Testis (tissue), 2 donors: ENCODE measurements at regions not wholly inside any gene's neighbourhood (a gene's known extent, or its start where the extent isn't known, plus 50 kb on each side); places are given as distances from the start of the nearest gene placed in this dataset.

Experiments
- POLR2A ChIP-seq: fragments of 450-650 bp; IDR thresholded peaks from one replicate; pipeline ENCODE4 v1.6.1; 2017; ENCODE audit warnings: antibody characterized with exemption, mild to moderate bottlenecking, moderate library complexity
- TF ChIP-seq, protein P1 (sequence below), 3 experiments: fragments of 450-650 bp in 2 of 3; fragments of 200-600 bp in 1 of 3; sonication (generic) in 1 of 3; IDR thresholded peaks; one replicate each; pipeline ENCODE4 v1.5.1; 2016 to 2019; ENCODE audit warnings: antibody characterized with exemption in 3 of 3, mild to moderate bottlenecking in 2 of 3, moderate library complexity in 1 of 3

DNA sequence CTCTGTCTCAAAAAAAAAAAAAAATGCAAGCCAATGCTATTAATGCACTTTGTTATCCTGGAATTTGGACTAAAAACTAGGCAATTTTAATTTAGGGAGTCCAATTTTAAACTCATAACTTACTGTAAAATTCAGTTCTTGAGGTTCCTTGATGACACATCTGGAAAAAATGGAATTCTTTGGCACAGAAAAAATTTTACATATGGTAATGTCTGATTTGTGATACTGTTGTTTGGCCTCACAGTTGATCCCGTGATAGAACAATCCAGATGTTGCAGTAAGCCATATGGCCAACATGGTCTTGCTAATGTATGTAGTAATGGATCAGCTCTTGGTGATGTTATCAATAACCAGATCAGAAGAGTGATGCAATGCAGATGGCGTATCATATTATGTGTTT lies 1089.8 kb downstream of the FLRT2 start:
- TF ChIP-seq, protein P1, sequence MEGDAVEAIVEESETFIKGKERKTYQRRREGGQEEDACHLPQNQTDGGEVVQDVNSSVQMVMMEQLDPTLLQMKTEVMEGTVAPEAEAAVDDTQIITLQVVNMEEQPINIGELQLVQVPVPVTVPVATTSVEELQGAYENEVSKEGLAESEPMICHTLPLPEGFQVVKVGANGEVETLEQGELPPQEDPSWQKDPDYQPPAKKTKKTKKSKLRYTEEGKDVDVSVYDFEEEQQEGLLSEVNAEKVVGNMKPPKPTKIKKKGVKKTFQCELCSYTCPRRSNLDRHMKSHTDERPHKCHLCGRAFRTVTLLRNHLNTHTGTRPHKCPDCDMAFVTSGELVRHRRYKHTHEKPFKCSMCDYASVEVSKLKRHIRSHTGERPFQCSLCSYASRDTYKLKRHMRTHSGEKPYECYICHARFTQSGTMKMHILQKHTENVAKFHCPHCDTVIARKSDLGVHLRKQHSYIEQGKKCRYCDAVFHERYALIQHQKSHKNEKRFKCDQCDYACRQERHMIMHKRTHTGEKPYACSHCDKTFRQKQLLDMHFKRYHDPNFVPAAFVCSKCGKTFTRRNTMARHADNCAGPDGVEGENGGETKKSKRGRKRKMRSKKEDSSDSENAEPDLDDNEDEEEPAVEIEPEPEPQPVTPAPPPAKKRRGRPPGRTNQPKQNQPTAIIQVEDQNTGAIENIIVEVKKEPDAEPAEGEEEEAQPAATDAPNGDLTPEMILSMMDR (IDR thresholded peaks at IDR 0.05) = no peak
- TF ChIP-seq POLR2A = no peak
